Neuronal stem cell (in vitro differentiated cells): ENCODE measurements at regions not wholly inside any gene's neighbourhood (a gene's known extent, or its start where the extent isn't known, plus 50 kb on each side); places are given as distances from the start of the nearest gene placed in this dataset.

Experiments
- DNase-seq: peaks from one replicate; pipeline ENCODE4 v3.0.0-alpha.2; 2013; ENCODE audit warnings: low spot score
- H2AFZ ChIP-seq: one replicate; pipeline ENCODE4 v1.6.1; 2013; ENCODE audit warnings: mild to moderate bottlenecking, low read length, inconsistent platforms
- H2AK5ac ChIP-seq: 2 replicates; pipeline ENCODE4 v1.6.1; 2013; ENCODE audit warnings: low read depth, mild to moderate bottlenecking, inconsistent platforms, low read length, moderate library complexity, mixed read lengths
- H2BK120ac ChIP-seq: 2 replicates; pipeline ENCODE4 v1.6.1; 2013; ENCODE audit warnings: low read depth, mild to moderate bottlenecking, inconsistent platforms, low read length, moderate library complexity, mixed read lengths
- H2BK12ac ChIP-seq: one replicate; pipeline ENCODE4 v1.6.1; 2013; ENCODE audit warnings: low read length, inconsistent platforms
- H2BK15ac ChIP-seq: 2 replicates; pipeline ENCODE4 v1.6.1; 2013; ENCODE audit warnings: mild to moderate bottlenecking, low read length, inconsistent platforms, mixed read lengths
- H2BK5ac ChIP-seq: one replicate; pipeline ENCODE4 v1.6.1; 2013; ENCODE audit warnings: inconsistent platforms, mild to moderate bottlenecking, low read length, moderate library complexity
- H3K14ac ChIP-seq: one replicate; pipeline ENCODE4 v1.6.1; 2013; ENCODE audit warnings: low read length, inconsistent platforms
- H3K18ac ChIP-seq: 2 replicates; pipeline ENCODE4 v1.6.1; 2013; ENCODE audit warnings: low read length, inconsistent platforms
- H3K23ac ChIP-seq: 2 replicates; pipeline ENCODE4 v1.6.1; 2013; ENCODE audit warnings: low read depth, mild to moderate bottlenecking, mixed read lengths, low read length, inconsistent platforms; ENCODE audit not compliant: poor library complexity
- H3K27ac ChIP-seq: replicated peaks from 3 replicates; pipeline ENCODE4 v1.5.1; 2013; ENCODE audit warnings: low read length, inconsistent platforms
- H3K27me3 ChIP-seq, 3 experiments: 2 replicates each; pipeline ENCODE4 v1.6.1; 2013; ENCODE audit warnings: low read length in 3 of 3, mild to moderate bottlenecking in 2 of 3, inconsistent platforms in 1 of 3, low read depth in 1 of 3, mixed read lengths in 1 of 3, moderate library complexity in 1 of 3; ENCODE audit not compliant: control insufficient read depth in 3 of 3, insufficient read depth in 3 of 3
- H3K36me3 ChIP-seq, 2 donors: replicated peaks in 1 of 2; 2 replicates each; pipeline ENCODE4 v1.6.1; 2013; ENCODE audit warnings: low read length in 2 of 2; ENCODE audit not compliant: control insufficient read depth in 2 of 2, insufficient read depth in 2 of 2
- H3K4ac ChIP-seq: 2 replicates; pipeline ENCODE4 v1.6.1; 2013; ENCODE audit warnings: inconsistent platforms, mild to moderate bottlenecking, low read length, moderate library complexity
- H3K4me1 ChIP-seq, 2 donors: 1 replicate in 1 of 2; 2 replicates in 1 of 2; pipeline ENCODE4 v1.6.1; 2013; ENCODE audit warnings: low read length in 2 of 2, low read depth in 1 of 2; ENCODE audit not compliant: control insufficient read depth in 2 of 2, insufficient read depth in 1 of 2
- H3K4me2 ChIP-seq: one replicate; pipeline ENCODE4 v1.6.1; 2013; ENCODE audit warnings: mild to moderate bottlenecking, low read length, inconsistent platforms; ENCODE audit not compliant: insufficient read depth, poor library complexity, severe bottlenecking
- H3K4me3 ChIP-seq, 2 donors: 2 replicates each; pipeline ENCODE4 v1.5.1; 2013; ENCODE audit warnings: low read length in 2 of 2, mild to moderate bottlenecking in 2 of 2, inconsistent platforms in 1 of 2, moderate library complexity in 1 of 2
- H3K79me1 ChIP-seq: one replicate; pipeline ENCODE4 v1.6.1; 2013; ENCODE audit warnings: low read depth, mild to moderate bottlenecking, inconsistent platforms, low read length, moderate library complexity
- H3K9ac ChIP-seq: one replicate; pipeline ENCODE4 v1.6.1; 2013; ENCODE audit warnings: mild to moderate bottlenecking, low read depth, low read length, inconsistent platforms; ENCODE audit not compliant: poor library complexity
- H3K9me3 ChIP-seq, 2 donors: replicated peaks in 1 of 2; 2 replicates each; pipeline versions ENCODE3 to v1.6.1; 2013; ENCODE audit warnings: low read length in 2 of 2, mild to moderate bottlenecking in 2 of 2, inconsistent platforms in 1 of 2, low read depth in 1 of 2, mixed read lengths in 1 of 2, moderate library complexity in 1 of 2; ENCODE audit not compliant: control insufficient read depth in 2 of 2, insufficient read depth in 1 of 2
- H4K8ac ChIP-seq: one replicate; pipeline ENCODE4 v1.6.1; 2013; ENCODE audit warnings: low read depth, mild to moderate bottlenecking, inconsistent platforms, low read length, moderate library complexity
- H4K91ac ChIP-seq: one replicate; pipeline ENCODE4 v1.6.1; 2013; ENCODE audit warnings: low read length, low read depth, mild to moderate bottlenecking, inconsistent platforms; ENCODE audit not compliant: poor library complexity
- WGBS, 2 donors: extraction: QIAGEN DNeasy Blood & Tissue Kit; methylation state at CpG; one replicate each; pipeline ENCODE4 v1.1.7; 2013; ENCODE audit warnings: missing lambda C conversion rate in 2 of 2, mixed read lengths in 1 of 2; ENCODE audit not compliant: insufficient read length in 2 of 2, insufficient replicate concordance in 1 of 2; ENCODE audit errors: extremely low coverage in 2 of 2; 5-methylcytosine and 5-hydroxymethylcytosine counted together

DNA sequence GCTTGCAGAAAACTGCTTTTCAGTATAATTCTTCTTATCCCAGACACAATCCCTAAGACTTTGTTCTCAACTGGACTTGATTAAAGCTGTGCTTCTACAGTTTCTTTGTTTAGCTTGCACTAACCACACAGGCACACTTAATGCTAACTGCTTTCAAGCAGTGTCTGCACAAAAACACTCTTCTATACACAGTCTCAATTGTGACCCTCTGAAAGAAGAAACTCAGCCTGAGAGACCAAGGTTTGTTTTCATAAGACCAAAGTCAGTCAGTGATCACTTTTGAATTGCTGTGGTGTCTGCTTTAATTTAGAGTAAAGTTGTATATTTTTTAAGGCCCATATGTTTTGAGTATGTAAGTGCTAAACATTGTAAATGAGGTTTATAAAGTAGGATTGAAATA is 431.2 kb downstream of the KCTD12 start:
- Histone ChIP-seq H3K79me1 (no peaks in the 10 kb centered on the region), H3K4me2 (no peak overlapping the region), H3K18ac (no peak overlapping the region), H3K9ac (no peak overlapping the region), H3K27me3 (no peaks in the 10 kb centered on the region), H2AFZ (no peak overlapping the region), H3K27ac (no peak overlapping the region), H3K4me3 (no peak overlapping the region), H2BK12ac (no peak overlapping the region), H2AK5ac (no peak overlapping the region), H4K8ac (no peak overlapping the region), H3K4ac (no peak overlapping the region), H2BK120ac (no peak overlapping the region), H3K36me3 (no peaks in the 10 kb centered on the region), H4K91ac (no peak overlapping the region), H3K9me3 (no peaks in the 10 kb centered on the region), H3K14ac (no peak overlapping the region), H3K4me1 (peaks cover 0 to 5% of the 10 kb centered on the region in 2 donors), H3K23ac (no peak overlapping the region), H2BK5ac (no peak overlapping the region), H2BK15ac (no peak overlapping the region)
- no peak for DNase-seq

DNA sequence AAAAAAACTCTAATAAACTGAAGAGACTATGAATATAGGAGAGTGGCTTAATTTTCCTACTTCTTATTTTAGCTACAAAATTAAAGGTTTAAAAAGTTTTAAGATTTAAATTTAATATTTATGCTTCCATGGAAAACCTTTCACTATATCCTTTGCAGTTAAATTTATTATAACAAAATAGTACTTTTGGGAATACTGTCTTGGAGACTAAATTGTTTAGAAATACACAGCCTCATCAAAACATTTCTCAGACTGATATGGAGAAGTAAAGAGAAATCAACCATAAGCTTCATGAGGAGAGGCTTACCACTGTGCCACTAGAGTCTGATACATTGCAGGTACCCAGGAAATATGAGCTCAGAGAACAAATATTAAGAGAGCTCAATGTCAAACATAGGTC is 436.5 kb downstream of the KCTD12 start:
- Histone ChIP-seq H3K18ac (no peak overlapping the region), H3K14ac (no peak overlapping the region), H2BK5ac (no peak overlapping the region), H3K4me2 (no peak overlapping the region), H3K36me3 (no peaks in the 10 kb centered on the region), H2AFZ (no peak overlapping the region), H2BK120ac (no peak overlapping the region), H3K27ac (no peak overlapping the region), H3K4me1 (no peaks in the 10 kb centered on the region), H4K8ac (no peak overlapping the region), H4K91ac (no peak overlapping the region), H2AK5ac (no peak overlapping the region), H2BK12ac (no peak overlapping the region), H3K4ac (no peak overlapping the region), H3K27me3 (no peaks in the 10 kb centered on the region), H3K23ac (no peak overlapping the region), H3K9ac (no peak overlapping the region), H3K4me3 (no peak overlapping the region), H3K79me1 (no peaks in the 10 kb centered on the region), H3K9me3 (no peaks in the 10 kb centered on the region), H2BK15ac (no peak overlapping the region)
- DNase-seq, result no peak

DNA sequence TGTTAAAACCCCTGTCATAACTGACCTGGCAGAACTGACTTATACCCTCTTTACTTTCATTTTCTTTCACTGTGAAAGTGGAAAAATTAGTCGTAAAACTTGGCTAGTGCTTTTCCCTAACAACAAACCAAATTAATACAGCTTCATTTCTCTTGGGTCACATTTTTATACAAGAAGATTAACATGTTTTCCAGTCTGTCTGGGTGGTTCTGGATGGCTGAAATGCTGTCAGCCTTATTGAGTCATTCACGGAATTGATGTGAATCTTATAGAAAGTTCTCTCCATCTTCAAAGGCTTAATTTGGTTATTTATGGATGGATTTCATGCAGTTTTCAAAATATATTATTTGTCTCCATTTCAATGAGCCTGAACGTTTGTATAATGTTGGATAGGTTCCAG is 440.0 kb downstream of the KCTD12 start:
- H3K36me3 ChIP-seq, result no peaks in the 10 kb centered on the region
- H2BK120ac ChIP-seq, result no peak overlapping the region
- no peak overlapping the region for H2AFZ ChIP-seq
- H3K18ac ChIP-seq, result no peak overlapping the region
- no peaks in the 10 kb centered on the region for H3K79me1 ChIP-seq
- no peak for DNase-seq
- no peak overlapping the region for H3K14ac ChIP-seq
- no peak overlapping the region for H2BK12ac ChIP-seq
- H4K91ac ChIP-seq, result no peak overlapping the region
- H2BK5ac ChIP-seq, result no peak overlapping the region
- H3K9ac ChIP-seq, result no peak overlapping the region
- H3K4me2 ChIP-seq, result no peak overlapping the region
- H3K4me3 ChIP-seq, result no peak overlapping the region
- no peak overlapping the region for H3K27ac ChIP-seq
- no peaks in the 10 kb centered on the region for H3K27me3 ChIP-seq
- H3K9me3 ChIP-seq, result no peaks in the 10 kb centered on the region
- H4K8ac ChIP-seq, result no peak overlapping the region
- no peak overlapping the region for H3K23ac ChIP-seq
- no peak overlapping the region for H3K4ac ChIP-seq
- H3K4me1 ChIP-seq, result no peaks in the 10 kb centered on the region
- no CpG with 5 or more reads among the region's 3 CpGs for WGBS, 2 donors
- H2AK5ac ChIP-seq, result no peak overlapping the region
- H2BK15ac ChIP-seq, result no peak overlapping the region

GRCh38 chr13:76440568-76440967 is 445.6 kb downstream of the KCTD12 start:
- DNase-seq, result no peak
- Histone ChIP-seq H3K9ac (no peak overlapping the region), H3K36me3 (no peaks in the 10 kb centered on the region), H3K27ac (no peak overlapping the region), H3K79me1 (no peaks in the 10 kb centered on the region), H3K23ac (no peak overlapping the region), H2BK15ac (no peak overlapping the region), H2BK120ac (no peak overlapping the region), H2AK5ac (no peak overlapping the region), H3K4me3 (no peak overlapping the region), H3K14ac (no peak overlapping the region), H4K8ac (no peak overlapping the region), H3K27me3 (no peaks in the 10 kb centered on the region), H3K9me3 (no peaks in the 10 kb centered on the region), H3K4me1 (no peaks in the 10 kb centered on the region), H3K4ac (no peak overlapping the region), H2AFZ (peak overlapping the region; percentile 39), H3K18ac (no peak overlapping the region), H3K4me2 (no peak overlapping the region), H2BK5ac (no peak overlapping the region), H4K91ac (no peak overlapping the region), H2BK12ac (no peak overlapping the region)
- WGBS, 2 donors, result no CpG with 5 or more reads among the region's 3 CpGs
